B cell (primary cell): ENCODE measurements at regions not wholly inside any gene's neighbourhood (a gene's known extent, or its start where the extent isn't known, plus 50 kb on each side); places are given as distances from the start of the nearest gene placed in this dataset.

Experiments
- ATAC-seq: fragments of 200-7000 bp; cut with Tn5 transposase; one replicate; pipeline ENCODE4 v1.10.0; 2021; ENCODE audit warnings: low read depth, mild to moderate bottlenecking, moderate number of reproducible peaks, moderate library complexity
- CTCF ChIA-PET: fragments of 350-600 bp; sonication (Branson Sonifier 250); formaldehyde crosslinking; loops from one replicate; lab custom pipeline; 2021; ENCODE audit warnings: antibody characterized with exemption, inconsistent platforms; lab: Charles Lee
- POLR2A ChIA-PET: fragments of 350-600 bp; sonication (Branson Sonifier 250); formaldehyde crosslinking; loops from one replicate; lab custom pipeline; 2021; ENCODE audit warnings: antibody characterized with exemption; lab: Charles Lee
- DNase-seq: peaks from one replicate; pipeline ENCODE4 v3.0.0; 2013
- H2AFZ ChIP-seq: 2 replicates; pipeline ENCODE4 v1.6.1; 2012; ENCODE audit warnings: mild to moderate bottlenecking, low read depth, low read length; ENCODE audit not compliant: insufficient read depth, poor library complexity, severe bottlenecking
- H3K27ac ChIP-seq, 2 donors: 1 replicate in 1 of 2; 2 replicates in 1 of 2; pipeline ENCODE4 v1.5.1; 2012 to 2013; ENCODE audit warnings: low read length in 2 of 2, mild to moderate bottlenecking in 2 of 2, moderate library complexity in 1 of 2
- H3K27me3 ChIP-seq, 4 experiments: fragments of 200-600 bp in 1 of 4; sonication (generic) in 1 of 4; replicated peaks in 1 of 4; 1 replicate in 2 of 4; 2 replicates in 2 of 4; pipeline versions ENCODE4 v1.6.1 to v1.7.0; 2013 to 2016; ENCODE audit warnings: low read length in 3 of 4, mild to moderate bottlenecking in 2 of 4, mixed read lengths in 1 of 4, moderate library complexity in 1 of 4; ENCODE audit not compliant: insufficient read depth in 4 of 4, control insufficient read depth in 3 of 4; ENCODE audit errors: control extremely low read depth in 1 of 4
- H3K36me3 ChIP-seq, 2 experiments: replicated peaks in 1 of 2; 1 replicate in 1 of 2; 2 replicates in 1 of 2; pipeline versions ENCODE4 v1.6.1 to v1.7.1; 2013; ENCODE audit warnings: low read length in 1 of 2; ENCODE audit not compliant: insufficient read depth in 2 of 2, control insufficient read depth in 1 of 2; ENCODE audit errors: control extremely low read depth in 1 of 2, extremely low read depth in 1 of 2
- H3K4me1 ChIP-seq, 2 donors: fragments of 200-600 bp in 1 of 2; sonication (generic) in 1 of 2; 1 replicate in 1 of 2; 2 replicates in 1 of 2; pipeline versions ENCODE4 v1.5.1 to v1.6.1; 2013 to 2017; ENCODE audit warnings: low read length in 2 of 2; ENCODE audit not compliant: control insufficient read depth in 2 of 2, insufficient read depth in 2 of 2
- H3K4me2 ChIP-seq: replicated peaks from 2 replicates; pipeline ENCODE3; 2012; ENCODE audit warnings: mild to moderate bottlenecking, low read depth, low read length; ENCODE audit not compliant: poor library complexity, severe bottlenecking
- H3K4me3 ChIP-seq, 5 experiments: fragments of 200-600 bp in 1 of 5; sonication (generic) in 1 of 5; 1 replicate in 3 of 5; 2 replicates in 2 of 5; pipeline versions ENCODE4 v1.5.1 to v1.7.0; 2011 to 2016; ENCODE audit warnings: low read length in 4 of 5, mild to moderate bottlenecking in 4 of 5, low read depth in 2 of 5, control low read depth in 1 of 5, moderate library complexity in 1 of 5; ENCODE audit not compliant: insufficient read depth in 1 of 5; ENCODE audit errors: control extremely low read depth in 1 of 5, extremely low read depth in 1 of 5
- H3K79me2 ChIP-seq: fragments of 200-600 bp; sonication (generic); one replicate; pipeline ENCODE4 v1.6.0; 2016; ENCODE audit warnings: low read length; ENCODE audit not compliant: control insufficient read depth, insufficient read depth
- H3K9ac ChIP-seq: fragments of 200-600 bp; sonication (generic); 2 replicates; pipeline ENCODE4 v1.6.1; 2017; ENCODE audit warnings: mild to moderate bottlenecking, low read length, moderate library complexity
- H3K9me3 ChIP-seq, 3 donors: one replicate each; pipeline versions ENCODE4 v1.6.1 to v1.7.1; 2013; ENCODE audit warnings: low read length in 2 of 3; ENCODE audit not compliant: control insufficient read depth in 2 of 3, insufficient read depth in 1 of 3; ENCODE audit errors: control extremely low read depth in 1 of 3
- H4K20me1 ChIP-seq: 2 replicates; pipeline ENCODE4 v1.6.0; 2012; ENCODE audit warnings: mild to moderate bottlenecking, low read length; ENCODE audit not compliant: insufficient read depth, control insufficient read depth, poor library complexity, severe bottlenecking
- H3K27ac Mint-ChIP-seq: one replicate; pipeline ENCODE4 v1.8.0; 2021; ENCODE audit warnings: mixed read lengths
- H3K27me3 Mint-ChIP-seq: one replicate; pipeline ENCODE4 v1.8.0; 2021; ENCODE audit warnings: mixed read lengths
- H3K4me1 Mint-ChIP-seq: one replicate; pipeline ENCODE4 v1.8.0; 2021; ENCODE audit warnings: mixed read lengths
- H3K4me3 Mint-ChIP-seq: one replicate; pipeline ENCODE4 v1.8.0; 2021; ENCODE audit warnings: mixed read lengths
- H3K9me3 Mint-ChIP-seq: one replicate; pipeline ENCODE4 v1.8.0; 2022; ENCODE audit warnings: mixed read lengths; ENCODE audit not compliant: insufficient read depth
- EZH2 ChIP-seq: IDR thresholded peaks from 2 replicates; pipeline ENCODE4 v1.6.1; 2012; ENCODE audit warnings: borderline replicate concordance, low read depth, mild to moderate bottlenecking, moderate library complexity, low read length; ENCODE audit not compliant: insufficient read depth, poor library complexity, severe bottlenecking
- WGBS: methylation state at CpG from one replicate; pipeline ENCODE4 v1.1.5; 2013; ENCODE audit warnings: missing lambda C conversion rate; ENCODE audit not compliant: insufficient coverage; 5-methylcytosine and 5-hydroxymethylcytosine counted together
- intact Hi-C: fragments of 100-400 bp; cut with micrococcal nuclease; formaldehyde crosslinking; loops from one replicate; pipeline ENCODE4 v1.10.0; 2022
- TF ChIP-seq, protein P1 (sequence below): fragments of 200-600 bp; IDR thresholded peaks from one replicate; pipeline ENCODE4 v1.8.0; 2022; ENCODE audit warnings: antibody characterized with exemption, mild to moderate bottlenecking

DNA sequence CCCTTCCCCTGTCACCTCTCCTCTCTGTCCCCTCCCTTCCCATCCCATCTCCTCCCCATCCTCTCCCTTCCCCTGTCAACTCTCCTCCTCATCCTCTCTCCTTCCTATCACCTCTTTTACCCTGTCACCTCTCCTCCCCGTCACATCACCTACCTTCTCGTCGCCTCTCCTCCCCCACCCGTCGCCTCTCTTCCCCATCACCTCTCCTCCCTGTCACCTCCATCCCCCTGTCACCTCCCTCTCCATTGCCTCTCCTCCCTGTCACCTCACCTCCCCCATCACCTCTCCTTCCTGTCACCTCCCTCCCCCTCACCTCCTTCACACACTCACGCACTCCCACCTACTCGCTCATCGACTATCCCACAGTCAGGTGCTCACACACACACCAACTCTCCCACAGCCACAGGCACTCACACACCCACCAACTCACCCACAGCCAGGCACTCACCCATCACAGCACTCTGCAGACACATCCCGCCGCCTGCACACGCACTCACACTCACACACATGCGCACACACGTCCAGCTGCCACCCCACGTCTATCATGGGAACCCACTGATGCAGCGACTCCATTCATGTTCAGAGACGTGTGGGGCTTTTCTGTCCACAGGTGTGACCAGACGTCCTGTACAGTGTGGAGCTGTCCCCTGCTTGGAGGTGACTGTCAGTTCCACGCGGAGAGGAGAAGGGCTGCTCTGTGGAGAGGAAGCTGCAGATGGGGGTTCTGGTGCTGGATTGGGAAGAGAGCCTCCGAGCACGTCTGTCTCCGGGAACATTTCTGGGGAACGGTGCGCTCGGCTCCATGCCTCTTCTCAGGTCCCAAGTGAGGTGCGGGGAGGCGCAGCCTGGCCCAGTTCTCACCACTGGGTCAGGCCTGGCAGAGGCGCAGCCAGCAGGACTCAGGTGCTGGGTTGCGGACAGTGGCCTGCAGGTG, 184.3 kb downstream of the TTLL2 start:
- Mint-ChIP-seq H3K4me3 (no peak overlapping the region), H3K27ac (no peak overlapping the region), H3K9me3 (no peaks in the 10 kb centered on the region), H3K27me3 (peaks cover 21% of the 10 kb centered on the region), H3K4me1 (no peaks in the 10 kb centered on the region)
- Histone ChIP-seq H3K4me3 (no peak overlapping the region), H4K20me1 (no peaks in the 10 kb centered on the region), H3K4me2 (no peak overlapping the region), H3K9me3 (no peaks in the 10 kb centered on the region), H3K36me3 (no peaks in the 10 kb centered on the region), H3K27me3 (peaks cover 0 to 11% (median 0%) of the 10 kb centered on the region in 4 experiments), H3K79me2 (no peaks in the 10 kb centered on the region), H2AFZ (no peak overlapping the region), H3K9ac (no peak overlapping the region), H3K4me1 (no peaks in the 10 kb centered on the region), H3K27ac (no peak overlapping the region)
- no peak for DNase-seq
- WGBS = 91% methylated on average over 29 of the region's 29 CpGs
- CTCF ChIA-PET = no interaction called here
- no peak for ATAC-seq
- intact Hi-C loops = no loop called here
- POLR2A ChIA-PET = no interaction called here
- TF ChIP-seq, protein P1, sequence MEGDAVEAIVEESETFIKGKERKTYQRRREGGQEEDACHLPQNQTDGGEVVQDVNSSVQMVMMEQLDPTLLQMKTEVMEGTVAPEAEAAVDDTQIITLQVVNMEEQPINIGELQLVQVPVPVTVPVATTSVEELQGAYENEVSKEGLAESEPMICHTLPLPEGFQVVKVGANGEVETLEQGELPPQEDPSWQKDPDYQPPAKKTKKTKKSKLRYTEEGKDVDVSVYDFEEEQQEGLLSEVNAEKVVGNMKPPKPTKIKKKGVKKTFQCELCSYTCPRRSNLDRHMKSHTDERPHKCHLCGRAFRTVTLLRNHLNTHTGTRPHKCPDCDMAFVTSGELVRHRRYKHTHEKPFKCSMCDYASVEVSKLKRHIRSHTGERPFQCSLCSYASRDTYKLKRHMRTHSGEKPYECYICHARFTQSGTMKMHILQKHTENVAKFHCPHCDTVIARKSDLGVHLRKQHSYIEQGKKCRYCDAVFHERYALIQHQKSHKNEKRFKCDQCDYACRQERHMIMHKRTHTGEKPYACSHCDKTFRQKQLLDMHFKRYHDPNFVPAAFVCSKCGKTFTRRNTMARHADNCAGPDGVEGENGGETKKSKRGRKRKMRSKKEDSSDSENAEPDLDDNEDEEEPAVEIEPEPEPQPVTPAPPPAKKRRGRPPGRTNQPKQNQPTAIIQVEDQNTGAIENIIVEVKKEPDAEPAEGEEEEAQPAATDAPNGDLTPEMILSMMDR = no peak
- TF ChIP-seq EZH2 = no peak

DNA sequence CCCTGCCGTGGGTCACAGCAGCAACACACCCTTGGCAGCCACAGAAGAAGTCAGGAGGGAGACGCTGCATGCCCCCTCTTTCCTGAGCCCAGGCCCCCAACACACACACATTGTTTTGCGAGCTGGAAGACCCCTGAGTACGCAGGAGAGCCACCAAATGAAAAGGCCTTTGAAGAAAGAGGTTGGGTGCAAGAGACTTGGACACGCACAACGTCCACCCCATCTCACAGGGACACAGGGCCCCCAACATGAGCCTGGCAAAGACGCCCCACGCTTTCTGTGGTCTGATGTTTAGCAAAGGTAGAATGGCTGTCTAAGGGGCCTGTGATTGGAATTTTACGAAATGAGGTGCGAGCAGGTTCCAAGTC, 185.0 kb downstream of the TTLL2 start:
- Mint-ChIP-seq H3K4me3 (no peak overlapping the region), H3K9me3 (no peaks in the 10 kb centered on the region), H3K27ac (no peak overlapping the region), H3K4me1 (no peaks in the 10 kb centered on the region), H3K27me3 (peaks cover 21% of the 10 kb centered on the region)
- no peaks in the 10 kb centered on the region for H4K20me1 ChIP-seq
- H3K9ac ChIP-seq = no peak overlapping the region
- DNase-seq (no peak), ATAC-seq (no peak)
- POLR2A ChIA-PET = no interaction called here
- intact Hi-C loops = no loop called here
- no peak overlapping the region for H2AFZ ChIP-seq
- no peaks in the 10 kb centered on the region for H3K36me3 ChIP-seq
- no peak overlapping the region for H3K27ac ChIP-seq
- no peaks in the 10 kb centered on the region for H3K4me1 ChIP-seq
- peaks cover 0 to 11% (median 0%) of the 10 kb centered on the region in 4 experiments for H3K27me3 ChIP-seq
- 100% methylated on average over 3 of the region's 10 CpGs for WGBS
- H3K4me3 ChIP-seq = no peak overlapping the region
- CTCF ChIA-PET = no interaction called here
- no peaks in the 10 kb centered on the region for H3K79me2 ChIP-seq
- no peaks in the 10 kb centered on the region for H3K9me3 ChIP-seq
- no peak overlapping the region for H3K4me2 ChIP-seq
- no peak for TF ChIP-seq EZH2
- TF ChIP-seq, protein P1 = no peak
